LoVo (cell line): ENCODE measurements at regions not wholly inside any gene's neighbourhood (a gene's known extent, or its start where the extent isn't known, plus 50 kb on each side); places are given as distances from the start of the nearest gene placed in this dataset.
"Not testable (repeated sequence)": the region's sequence is repeated elsewhere in the genome, so short reads cannot be mapped to it uniquely, and the experiment has no call there.

ENCODE experiments used
- DNase-seq: peaks from one replicate; pipeline ENCODE4 v3.0.0-alpha.2; 2016; ENCODE audit warnings: low spot score

DNA sequence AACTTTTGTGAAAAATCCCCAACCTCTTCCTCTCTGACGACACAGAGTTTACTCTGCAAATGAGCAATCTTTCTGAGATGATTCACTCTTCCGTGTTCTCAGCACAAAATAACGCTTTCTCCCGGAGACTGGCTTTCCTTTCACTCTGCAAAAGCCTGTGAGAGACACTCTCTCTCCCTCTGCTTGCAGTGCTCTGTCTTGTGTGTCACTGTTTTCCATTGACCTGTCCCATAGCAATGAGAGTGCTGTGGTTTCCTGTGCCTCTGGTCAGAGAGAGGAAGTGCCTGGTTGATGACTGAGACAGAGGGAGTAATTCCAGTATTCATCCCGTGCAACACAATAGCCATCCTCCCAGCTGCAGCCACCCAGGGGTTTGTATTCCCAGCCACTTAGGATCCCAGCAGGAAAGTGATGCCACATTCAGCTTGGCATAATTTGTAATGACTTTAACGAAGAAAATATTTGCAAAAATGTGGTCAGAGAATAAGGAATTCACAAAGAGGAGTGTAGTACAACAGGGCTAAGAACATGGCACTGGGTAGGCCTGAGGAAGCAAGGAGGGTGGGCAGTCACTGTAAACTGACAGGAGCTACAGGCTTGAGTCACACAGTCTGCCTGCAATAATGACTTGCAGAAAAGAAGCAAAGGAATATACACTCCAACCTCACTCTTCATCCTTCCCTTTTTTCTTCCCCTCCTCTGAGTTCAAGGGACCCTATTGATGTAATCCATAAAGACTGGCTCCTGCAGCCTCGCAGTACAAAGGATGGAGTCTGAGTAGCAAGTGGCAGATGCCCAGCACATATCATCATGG is 463.5 kb upstream of the RGMB start:
- no peak for DNase-seq

DNA sequence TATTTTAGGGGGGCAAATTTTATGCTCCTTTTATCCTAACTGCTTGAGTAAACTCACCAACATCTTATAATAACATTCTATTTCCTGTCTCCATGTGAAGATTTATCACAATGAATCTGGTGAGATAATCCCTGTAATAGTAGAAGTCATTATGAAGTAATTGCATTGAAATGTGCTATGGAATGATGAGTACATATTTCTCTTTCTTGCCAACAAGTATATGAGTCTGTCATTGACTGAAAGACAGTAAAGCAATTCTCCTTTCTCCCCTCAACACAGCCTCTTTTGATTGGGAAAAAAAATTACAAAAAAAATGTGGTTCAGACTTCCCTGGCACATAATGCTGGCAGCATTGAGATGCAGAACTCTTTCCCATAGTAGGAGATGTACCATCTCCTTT is 459.2 kb upstream of the RGMB start:
- no peak for DNase-seq

DNA sequence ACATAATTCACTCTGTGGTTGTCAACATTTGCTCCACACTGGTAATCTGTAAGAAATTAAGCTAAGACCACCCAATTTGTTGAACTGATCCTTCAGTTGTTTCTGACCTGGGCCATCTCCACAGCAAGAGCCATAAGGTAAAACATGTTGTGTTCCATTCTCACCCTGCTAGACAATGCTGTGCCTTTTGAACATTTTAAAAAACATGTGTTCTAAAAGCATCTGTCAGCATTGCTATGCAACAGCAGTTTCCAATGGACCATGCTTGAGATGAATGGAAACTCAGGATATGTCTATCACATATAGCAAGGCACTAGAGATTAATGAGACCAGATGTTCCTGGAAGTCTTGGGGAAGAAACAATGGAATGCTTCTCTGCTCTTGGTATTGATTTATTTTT is 455.1 kb upstream of the RGMB start:
- no peak for DNase-seq

DNA sequence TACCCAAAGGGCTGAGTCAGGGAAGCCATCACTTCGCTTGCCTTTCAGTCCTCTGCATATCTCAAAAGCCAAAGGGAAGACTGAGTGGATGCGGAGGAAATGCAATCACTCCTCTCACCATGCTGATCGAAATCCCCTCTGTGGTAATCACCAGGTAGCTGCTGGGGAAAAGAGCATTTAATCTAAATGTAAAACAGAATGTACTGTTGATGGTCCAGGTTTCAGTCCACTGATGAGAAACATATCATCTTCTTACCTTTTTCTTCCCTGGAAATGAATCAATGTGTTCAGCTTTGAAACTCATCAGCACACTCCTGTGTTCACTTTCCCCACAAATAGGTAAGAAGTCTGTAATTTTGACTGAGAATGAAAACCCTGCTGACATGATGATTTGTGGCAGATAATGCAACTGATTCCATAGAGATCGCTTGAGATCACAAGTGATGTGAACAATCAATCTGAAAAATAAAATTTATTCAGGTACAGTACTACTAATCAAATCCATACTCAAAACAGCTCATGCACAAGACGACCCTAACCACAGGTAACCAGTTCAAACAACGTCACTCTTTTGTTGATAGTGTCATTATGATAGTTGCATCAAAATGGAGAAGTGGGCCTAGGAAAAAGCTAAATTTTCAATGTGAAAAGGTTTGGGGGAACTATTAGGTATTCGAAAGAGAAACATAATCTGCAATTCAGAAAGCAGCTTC is 454.0 kb upstream of the RGMB start:
- DNase-seq, result no peak

DNA sequence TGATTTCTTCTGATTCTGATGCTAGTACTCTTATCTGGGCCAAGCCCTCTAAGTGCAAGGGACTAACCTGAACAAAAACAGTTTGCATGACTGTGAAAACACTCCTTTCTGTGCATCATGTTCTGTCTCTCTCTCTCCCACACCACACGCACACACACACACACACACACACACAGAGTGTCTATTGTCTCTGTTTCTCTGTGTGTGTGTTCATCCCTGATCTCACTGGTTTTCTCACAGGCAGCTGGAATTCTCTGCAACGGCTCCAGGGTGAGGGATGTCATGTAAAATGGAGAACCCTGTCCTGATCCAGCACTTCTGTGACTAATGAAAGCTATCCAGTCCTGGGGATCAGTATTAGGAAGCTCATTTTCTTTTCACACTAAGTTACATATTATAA is 453.1 kb upstream of the RGMB start:
- no peak for DNase-seq

DNA sequence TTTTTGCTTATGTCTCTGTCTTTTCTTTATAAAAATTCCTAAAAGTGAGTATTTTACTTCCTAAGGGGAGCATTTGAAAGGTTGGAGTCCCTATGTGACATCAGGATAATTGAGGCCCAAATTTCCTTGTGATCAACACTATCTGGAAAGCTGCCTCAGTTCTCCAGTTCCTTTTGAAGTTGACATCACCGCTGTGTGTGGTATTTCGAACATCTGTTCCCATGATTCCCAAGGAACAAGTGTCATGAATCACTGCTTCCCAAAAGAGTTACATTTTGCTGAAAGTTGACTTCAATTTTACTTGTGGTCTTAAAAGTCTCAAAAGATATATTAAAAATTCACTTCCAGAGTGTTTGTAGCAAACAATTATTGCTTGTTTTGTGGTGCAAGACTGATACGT is 452.1 kb upstream of the RGMB start:
- no peak for DNase-seq

DNA sequence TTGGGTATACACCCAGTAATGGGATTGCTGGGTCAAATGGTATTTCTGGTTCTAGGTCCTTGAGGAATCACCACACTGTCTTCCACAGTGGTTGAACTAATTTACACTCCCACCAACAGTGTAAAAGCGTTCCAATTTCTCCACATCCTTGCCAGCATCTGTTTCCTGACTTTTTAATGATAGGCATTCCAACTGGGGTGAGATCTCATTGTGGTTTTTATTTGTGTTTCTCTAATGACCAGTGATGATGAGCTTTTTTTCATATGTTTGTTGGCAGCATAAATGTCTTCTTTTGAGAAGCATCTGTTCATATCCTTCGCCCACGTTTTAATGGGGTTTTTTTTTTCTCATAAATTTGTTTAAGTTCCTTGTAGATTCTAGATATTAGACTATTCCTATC is 448.3 kb upstream of the RGMB start:
- not testable (repeated sequence) for DNase-seq

DNA sequence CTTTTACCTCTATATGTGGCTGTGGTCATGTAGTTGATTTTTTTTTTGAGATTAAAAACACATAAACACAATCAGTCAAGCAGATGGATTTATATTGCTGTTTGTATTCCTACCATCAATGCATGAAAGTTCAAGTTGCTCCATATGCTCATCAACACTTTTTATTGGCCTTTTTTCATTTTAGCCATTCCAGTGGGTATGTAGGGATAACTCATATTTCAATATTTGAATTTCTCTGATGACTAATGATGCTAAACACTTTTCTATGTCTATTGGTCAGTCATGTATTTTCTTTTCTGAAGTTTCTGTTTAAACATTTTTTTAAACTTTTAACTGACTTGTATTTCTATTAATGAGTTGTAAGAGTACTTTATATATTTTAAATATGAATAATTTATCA is 445.4 kb upstream of the RGMB start:
- no peak for DNase-seq

DNA sequence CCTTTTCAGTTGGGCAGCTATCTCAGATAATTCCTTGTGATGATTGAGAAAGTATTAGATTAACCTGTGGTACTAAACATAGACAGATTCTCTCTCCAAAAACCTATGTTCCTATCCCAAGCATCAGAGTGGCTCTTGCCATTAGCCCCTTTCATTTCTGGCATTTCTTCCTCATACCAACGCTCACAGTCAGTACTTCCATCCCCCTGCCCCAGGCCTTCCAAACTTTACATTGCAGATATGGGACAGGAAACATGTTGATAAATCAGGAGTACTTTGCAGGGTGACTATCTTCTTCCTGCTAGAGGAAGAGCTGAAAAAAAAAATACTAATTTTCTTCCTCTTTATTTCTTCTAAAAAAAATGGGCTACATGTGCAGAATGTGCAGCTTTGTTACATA is 442.6 kb upstream of the RGMB start:
- no peak for DNase-seq

DNA sequence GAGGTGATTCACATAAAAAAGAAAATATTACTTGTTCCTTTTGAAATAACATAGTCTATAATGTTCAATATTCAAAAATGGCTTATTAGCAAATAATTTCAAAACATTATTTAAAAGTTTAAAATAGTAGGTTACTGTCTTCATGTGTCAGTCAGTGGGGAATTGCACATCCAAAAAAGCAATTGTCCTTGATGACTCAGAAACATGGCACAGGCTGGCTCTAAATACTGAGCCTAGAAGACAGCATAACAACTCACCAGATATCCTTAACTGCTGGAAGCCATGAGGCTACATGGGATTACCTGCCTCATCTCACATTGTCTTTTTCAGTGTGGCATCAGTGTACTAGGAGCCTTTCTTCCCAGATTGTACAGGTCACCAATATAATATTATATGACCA is 439.5 kb upstream of the RGMB start:
- no peak for DNase-seq

DNA sequence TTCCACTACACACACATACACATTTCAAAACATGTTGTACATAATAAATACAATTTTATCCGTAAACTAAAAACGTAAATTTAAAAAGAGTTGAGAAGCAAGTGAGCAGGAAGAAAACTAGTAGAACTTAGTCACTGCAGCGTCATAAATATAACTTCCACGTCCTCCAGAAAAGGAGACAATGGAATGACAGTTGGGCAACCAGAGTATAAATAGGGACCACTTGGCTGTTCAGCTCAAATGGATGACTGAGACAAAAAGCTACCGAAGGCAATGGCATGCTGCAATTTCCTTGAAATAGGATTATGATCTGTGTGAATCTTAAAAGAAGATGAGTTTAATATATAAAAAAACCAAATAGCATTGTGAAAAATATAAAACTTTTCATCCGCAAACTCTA is 438.5 kb upstream of the RGMB start:
- no peak for DNase-seq

DNA sequence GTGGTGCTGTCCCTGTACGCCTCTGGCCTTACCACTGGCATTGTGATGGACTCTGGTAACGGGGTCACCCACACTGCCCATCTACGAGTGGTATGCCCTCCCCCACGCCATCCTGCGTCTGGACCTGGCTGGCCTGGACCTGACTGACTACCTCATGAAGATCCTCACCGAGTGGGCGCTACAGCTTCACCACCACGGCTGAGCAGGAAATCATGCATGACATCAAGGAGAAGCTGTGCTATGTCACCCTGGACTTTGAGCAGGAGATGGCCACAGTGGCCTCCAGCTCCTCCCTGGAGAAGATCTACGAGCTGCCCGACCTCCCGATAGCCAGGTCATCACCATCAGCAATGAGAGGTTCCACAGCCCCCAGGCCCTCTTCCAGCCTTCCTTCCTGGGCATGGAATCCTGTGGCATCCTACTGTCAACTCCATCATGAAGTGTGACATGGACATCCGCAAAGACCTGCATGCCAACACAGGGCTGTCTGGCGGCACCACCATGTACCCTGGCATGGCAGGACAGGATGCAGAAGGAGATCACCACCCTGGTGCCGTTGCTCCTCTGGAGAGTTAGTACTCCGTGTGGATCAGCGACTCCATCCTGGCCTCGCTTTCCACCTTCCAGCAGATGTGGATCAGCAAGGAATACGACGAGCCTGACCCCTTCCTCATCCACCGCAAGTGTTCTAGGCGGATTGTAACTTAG is 434.2 kb upstream of the RGMB start:
- no peak for DNase-seq

DNA sequence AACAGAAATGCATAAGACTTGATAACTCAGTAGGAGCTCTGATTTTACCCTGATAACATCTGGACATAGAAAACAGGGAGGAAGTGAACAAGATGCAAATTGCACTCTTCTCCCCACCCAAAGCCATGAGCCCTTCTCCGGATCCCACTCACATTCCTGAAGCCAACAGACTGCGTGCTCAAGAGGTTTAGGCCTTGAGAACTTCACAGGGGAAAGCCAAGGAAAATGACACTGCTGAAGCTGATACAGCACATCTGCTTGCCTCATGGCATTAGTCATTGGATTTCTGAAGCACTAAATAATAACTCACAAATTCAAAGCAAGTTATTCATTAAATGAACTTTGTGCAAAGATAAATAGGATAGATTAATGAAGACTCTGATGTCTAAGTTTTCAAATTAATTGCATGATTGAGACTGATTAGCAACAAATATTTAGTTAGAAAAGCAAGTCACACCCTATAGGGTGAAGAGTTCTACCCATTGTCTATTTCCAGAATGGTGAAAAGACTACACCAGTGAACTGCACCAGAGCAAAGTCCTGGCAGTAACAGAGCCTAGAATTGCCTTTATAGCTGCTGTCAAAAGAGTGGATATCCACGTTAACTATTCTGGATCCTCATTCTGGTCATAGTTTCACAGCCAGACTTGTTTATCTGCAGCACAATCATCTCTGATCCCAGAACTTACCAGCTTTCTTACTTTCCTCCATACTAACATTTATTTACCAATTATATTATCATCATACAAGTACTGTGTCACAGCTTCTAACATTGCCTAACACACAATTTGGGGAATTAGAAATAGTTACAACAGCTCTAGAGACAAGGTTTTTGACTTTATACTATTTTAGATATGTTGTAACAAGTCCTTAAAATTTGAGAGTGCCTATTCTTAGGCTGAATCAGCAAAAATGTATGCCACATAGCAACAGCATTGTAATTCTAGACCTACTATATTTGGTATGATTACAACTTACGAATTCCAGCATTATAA is 432.1 kb upstream of the RGMB start:
- DNase-seq, result no peak

DNA sequence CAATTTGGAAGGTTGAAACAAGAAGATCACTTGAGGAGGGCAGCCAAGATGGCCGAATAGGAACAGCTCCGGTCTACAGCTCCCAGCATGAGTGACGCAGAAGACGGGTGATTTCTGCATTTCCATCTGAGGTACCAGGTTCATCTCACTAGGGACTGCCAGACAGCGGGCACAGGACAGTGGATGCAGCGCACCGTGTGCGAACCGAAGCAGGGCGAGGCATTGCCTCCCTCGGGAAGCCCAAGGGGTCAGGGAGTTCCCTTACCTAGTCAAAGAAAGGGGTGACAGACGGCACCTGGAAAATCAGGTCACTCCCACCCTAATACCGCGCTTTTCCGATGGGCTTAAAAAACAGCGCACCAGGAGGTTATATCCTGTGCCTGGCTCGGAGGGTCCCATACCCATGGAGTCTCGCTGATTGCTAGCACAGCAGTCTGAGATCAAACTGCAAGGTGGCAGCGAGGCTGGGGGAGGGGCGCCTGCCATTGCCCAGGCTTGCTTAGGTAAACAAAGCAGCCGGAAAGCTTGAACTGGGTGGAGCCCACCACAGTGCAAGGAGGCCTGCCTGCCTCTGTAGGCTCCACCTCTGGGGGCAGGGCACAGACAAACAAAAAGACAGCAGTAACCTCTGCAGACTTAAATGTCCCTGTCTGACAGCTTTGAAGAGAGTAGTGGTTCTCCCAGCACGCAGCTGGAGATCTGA is 430.4 kb upstream of the RGMB start:
- DNase-seq, result not testable (repeated sequence)

DNA sequence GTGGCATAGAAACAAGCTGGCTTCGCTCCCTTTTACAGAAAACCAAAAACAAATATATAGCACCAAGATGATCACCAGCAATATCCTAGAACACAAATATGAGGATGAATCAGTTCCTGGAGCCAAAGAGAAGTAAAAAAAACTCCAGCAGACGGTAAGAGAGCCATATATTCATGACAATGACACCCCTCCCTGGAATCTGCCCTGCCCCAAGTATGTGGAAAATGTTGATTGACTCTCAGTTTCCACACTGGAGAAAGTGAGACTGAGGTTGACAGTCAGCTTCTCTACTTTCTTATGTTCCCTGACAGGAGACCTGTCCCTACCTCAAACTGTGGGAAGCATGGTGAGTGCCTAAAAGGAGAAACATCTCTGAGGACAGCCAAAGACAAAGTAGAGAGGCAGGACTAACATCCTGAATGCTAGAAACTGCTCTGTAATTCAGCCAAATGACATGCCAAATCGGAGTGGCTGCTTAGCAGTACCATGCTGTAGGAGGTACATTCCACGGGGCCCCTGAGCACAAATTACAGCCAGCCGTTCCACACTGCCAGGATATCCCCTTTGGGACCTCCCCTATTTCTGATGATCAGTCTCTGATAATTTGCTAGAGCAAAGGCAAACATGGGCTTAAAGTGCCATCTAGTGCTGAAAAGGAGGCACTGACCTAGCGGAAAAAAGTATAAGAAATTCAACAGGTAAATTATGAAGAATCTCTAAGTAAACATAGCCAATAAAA is 424.0 kb upstream of the RGMB start:
- DNase-seq, result peak; percentile 31

DNA sequence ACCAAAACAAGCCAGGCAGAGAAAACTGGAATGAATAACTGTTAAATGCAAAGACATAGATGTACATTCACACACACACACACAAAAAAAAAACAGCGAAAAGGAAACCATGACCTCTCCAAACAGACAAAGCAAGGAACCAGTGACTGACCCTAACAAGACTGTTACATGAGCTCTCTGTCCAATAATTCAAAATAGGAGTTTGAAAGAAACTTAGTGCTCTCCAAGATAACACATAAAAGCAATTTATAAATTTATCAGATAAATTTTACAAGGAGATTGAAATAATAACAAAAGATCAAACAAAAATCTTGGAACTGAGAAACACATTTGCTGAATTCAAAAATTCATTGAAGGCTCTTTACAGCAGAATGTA is 423.5 kb upstream of the RGMB start:
- DNase-seq, result no peak

DNA sequence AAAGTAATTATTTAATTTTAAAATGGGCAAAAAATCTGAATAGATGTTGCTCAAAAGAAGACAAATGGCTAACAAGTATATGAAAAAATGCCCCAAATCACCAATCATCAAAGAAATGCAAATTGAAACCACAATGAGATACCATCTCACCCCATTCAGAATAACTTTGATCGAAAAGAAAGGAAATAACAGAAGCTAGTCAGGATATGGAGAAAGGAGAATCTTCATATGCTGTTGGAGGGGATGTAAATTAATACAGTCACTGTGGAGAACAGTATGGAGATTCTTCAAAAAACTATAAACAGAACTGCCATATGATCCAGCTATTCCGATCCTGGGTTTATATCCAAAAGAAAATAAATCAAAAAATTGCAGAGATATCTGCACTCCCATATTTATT is 418.5 kb upstream of the RGMB start:
- DNase-seq, result no peak

DNA sequence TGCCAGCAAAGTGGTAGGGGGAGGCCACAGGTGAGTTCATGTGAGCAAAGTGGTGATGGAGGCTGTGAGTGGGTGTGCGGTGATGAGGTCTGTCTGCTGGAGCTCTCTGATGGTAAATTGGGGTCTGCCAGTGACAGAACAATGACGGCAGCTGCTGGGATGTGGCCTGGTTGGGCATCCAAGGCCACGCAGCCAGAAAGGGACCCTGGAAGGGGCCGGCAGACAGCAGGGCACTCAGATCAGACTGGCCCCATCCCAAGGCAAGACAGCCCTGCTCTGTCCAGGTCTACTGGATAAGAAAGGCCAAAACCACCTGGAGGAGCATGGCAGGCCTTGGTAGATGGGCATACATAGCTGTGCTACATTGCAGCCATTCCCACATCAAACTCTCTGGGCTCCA is 412.9 kb upstream of the RGMB start:
- DNase-seq, result no peak

DNA sequence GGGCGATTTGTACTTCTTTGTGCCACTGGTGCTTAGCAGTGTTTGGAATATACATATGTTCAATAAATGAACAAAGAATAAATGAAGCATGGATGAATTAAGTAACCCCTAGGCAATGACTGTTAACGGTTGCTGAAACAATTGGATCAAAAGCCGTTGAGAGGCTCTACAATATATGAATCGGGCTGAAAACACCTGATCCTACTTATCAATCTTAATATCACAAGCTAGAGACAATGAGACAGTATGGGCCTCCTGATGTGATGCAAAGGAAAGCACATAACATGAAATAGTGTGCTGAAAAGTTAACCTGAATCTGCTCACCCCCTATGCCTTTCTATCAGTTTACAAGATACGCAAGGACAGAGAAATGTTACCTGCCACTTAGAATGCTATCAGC is 410.3 kb upstream of the RGMB start:
- DNase-seq, result no peak

DNA sequence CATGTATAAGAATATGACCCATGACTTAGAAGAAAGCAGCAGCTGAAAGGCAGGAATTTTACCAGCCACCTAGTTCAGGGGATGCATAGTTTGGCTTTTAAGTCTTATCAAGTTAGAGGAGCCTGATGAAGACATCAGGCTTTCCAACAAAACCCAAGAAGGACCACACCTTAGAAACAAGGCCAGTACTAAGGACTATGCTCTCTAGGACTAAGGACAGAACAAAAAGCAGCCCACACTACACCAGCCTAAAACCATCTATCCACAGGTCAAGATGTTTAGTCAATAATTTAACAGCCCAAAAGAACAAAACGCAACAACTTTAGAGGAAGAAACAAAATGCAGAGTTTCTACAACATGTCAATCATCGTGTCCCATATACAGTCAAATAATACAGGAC is 408.9 kb upstream of the RGMB start:
- no peak for DNase-seq

DNA sequence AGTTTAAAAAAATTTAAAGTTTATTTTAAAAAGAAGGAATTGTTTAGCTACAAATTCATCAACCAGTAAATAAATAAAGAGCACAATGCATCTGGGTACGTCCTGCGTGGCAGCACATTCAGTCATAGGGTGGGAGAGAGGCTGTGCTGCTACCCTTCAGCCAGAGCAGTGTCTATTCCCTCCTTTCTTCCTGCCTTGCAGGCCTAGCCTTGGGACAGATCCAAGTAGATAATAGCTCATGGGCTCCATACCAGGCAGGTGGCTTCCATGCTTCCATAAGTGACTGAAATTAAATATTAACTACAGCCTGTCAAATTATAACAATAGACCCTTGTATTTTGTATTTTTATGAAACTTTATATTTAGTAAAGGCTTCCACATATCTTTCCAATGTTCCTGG is 408.3 kb upstream of the RGMB start:
- DNase-seq, result peak; percentile 42
